IMR-90 (cell line): ENCODE measurements at regions not wholly inside any gene's neighbourhood (a gene's known extent, or its start where the extent isn't known, plus 50 kb on each side); places are given as distances from the start of the nearest gene placed in this dataset.

ENCODE experiments used
- ATAC-seq: fragments of 200-7000 bp; cut with Tn5 transposase; 2 replicates; pipeline ENCODE4 v1.9.1; 2020; ENCODE audit warnings: low read depth, mild to moderate bottlenecking, moderate library complexity
- BruUV-seq: library from RNA; stranded (reverse); fragments of 400-500 nt; replicated peaks from 2 replicates; lab custom pipeline; 2021; lab: Mats Ljungman, UMichigan
- CTCF ChIA-PET: fragments of 300-600 bp; formaldehyde crosslinking; extraction: SDS; loops from one replicate; lab custom pipeline; 2021; ENCODE audit warnings: antibody characterized with exemption; lab: Yijun Ruan, JAX
- POLR2A ChIA-PET: fragments of 300-600 bp; sonication (Branson Sonifier 250); formaldehyde crosslinking; loops from one replicate; lab custom pipeline; 2022; ENCODE audit warnings: antibody characterized with exemption; ENCODE audit not compliant: unreplicated experiment; lab: Charles Lee
- DNase-seq: peaks from one replicate; pipeline ENCODE4 v3.0.0; 2013
- H2AFZ ChIP-seq: replicated peaks from 2 replicates; pipeline ENCODE3; 2013; ENCODE audit warnings: low read length, mild to moderate bottlenecking; ENCODE audit not compliant: poor library complexity
- H2AK5ac ChIP-seq: 2 replicates; pipeline ENCODE4 v1.6.1; 2013; ENCODE audit warnings: low read depth, low read length, inconsistent platforms
- H2AK9ac ChIP-seq: replicated peaks from 2 replicates; pipeline ENCODE3; 2013; ENCODE audit warnings: mild to moderate bottlenecking, low read depth, low read length, moderate library complexity; ENCODE audit not compliant: poor library complexity
- H2BK120ac ChIP-seq: 2 replicates; pipeline ENCODE4 v1.6.1; 2013; ENCODE audit warnings: low read depth, low read length, inconsistent platforms
- H2BK15ac ChIP-seq: 3 replicates; pipeline ENCODE4 v1.6.1; 2013; ENCODE audit warnings: low read depth, low read length, inconsistent platforms
- H2BK20ac ChIP-seq: 2 replicates; pipeline ENCODE4 v1.6.1; 2013; ENCODE audit warnings: low read depth, mild to moderate bottlenecking, inconsistent platforms, low read length, moderate library complexity
- H2BK5ac ChIP-seq: 2 replicates; pipeline ENCODE4 v1.6.1; 2013; ENCODE audit warnings: mild to moderate bottlenecking, low read depth, low read length, inconsistent platforms; ENCODE audit not compliant: poor library complexity, severe bottlenecking
- H3K14ac ChIP-seq: replicated peaks from 2 replicates; pipeline ENCODE4 v1.6.1; 2013; ENCODE audit warnings: low read depth, low read length, inconsistent platforms
- H3K18ac ChIP-seq: 2 replicates; pipeline ENCODE4 v1.6.1; 2013; ENCODE audit warnings: low read depth, low read length, control low read depth
- H3K23ac ChIP-seq: 2 replicates; pipeline ENCODE4 v1.6.1; 2013; ENCODE audit warnings: low read depth, low read length, inconsistent platforms
- H3K27ac ChIP-seq: 2 replicates; pipeline ENCODE4 v1.5.1; 2013; ENCODE audit warnings: mild to moderate bottlenecking, control low read depth, low read length; ENCODE audit not compliant: insufficient read depth
- H3K27me3 ChIP-seq: 2 replicates; pipeline ENCODE4 v1.6.1; 2013; ENCODE audit warnings: low read length; ENCODE audit not compliant: control insufficient read depth, insufficient read depth
- H3K36me3 ChIP-seq: 2 replicates; pipeline ENCODE4 v1.6.1; 2013; ENCODE audit warnings: low read length, mixed read lengths; ENCODE audit not compliant: control insufficient read depth, insufficient read depth
- H3K4ac ChIP-seq: 2 replicates; pipeline ENCODE4 v1.6.1; 2013; ENCODE audit warnings: low read depth, low read length, inconsistent platforms
- H3K4me1 ChIP-seq: 2 replicates; pipeline ENCODE4 v1.6.1; 2013; ENCODE audit warnings: low read length, mixed read lengths; ENCODE audit not compliant: control insufficient read depth, insufficient read depth
- H3K4me2 ChIP-seq: 2 replicates; pipeline ENCODE4 v1.6.1; 2013; ENCODE audit warnings: low read depth, mild to moderate bottlenecking, control low read depth, low read length, moderate library complexity
- H3K4me3 ChIP-seq: 2 replicates; pipeline ENCODE4 v1.5.1; 2013; ENCODE audit warnings: low read depth, mild to moderate bottlenecking, control low read depth, low read length, moderate library complexity; ENCODE audit not compliant: insufficient read depth
- H3K56ac ChIP-seq: 2 replicates; pipeline ENCODE4 v1.6.1; 2013; ENCODE audit warnings: low read length, inconsistent platforms; ENCODE audit not compliant: insufficient read depth; ENCODE audit errors: extremely low read depth
- H3K79me1 ChIP-seq, 2 experiments: 2 replicates each; pipeline ENCODE4 v1.6.1; 2013; ENCODE audit warnings: low read length in 2 of 2, inconsistent platforms in 1 of 2, low read depth in 1 of 2
- H3K9ac ChIP-seq: 2 replicates; pipeline ENCODE4 v1.6.1; 2013; ENCODE audit warnings: low read depth, low read length, control low read depth
- H3K9me1 ChIP-seq: 2 replicates; pipeline ENCODE4 v1.6.1; 2013; ENCODE audit warnings: low read length, inconsistent platforms; ENCODE audit not compliant: insufficient read depth
- H3K9me3 ChIP-seq: 2 replicates; pipeline ENCODE4 v1.6.1; 2013; ENCODE audit warnings: low read length; ENCODE audit not compliant: control insufficient read depth, insufficient read depth
- H4K20me1 ChIP-seq: 2 replicates; pipeline ENCODE4 v1.6.1; 2013; ENCODE audit warnings: low read length, inconsistent platforms; ENCODE audit not compliant: insufficient read depth
- H4K5ac ChIP-seq: 2 replicates; pipeline ENCODE4 v1.6.1; 2013; ENCODE audit warnings: mild to moderate bottlenecking, low read depth, low read length, control low read depth
- H4K8ac ChIP-seq, 2 experiments: 2 replicates each; pipeline ENCODE4 v1.6.1; 2013; ENCODE audit warnings: low read depth in 2 of 2, low read length in 2 of 2, control low read depth in 1 of 2, inconsistent platforms in 1 of 2
- H4K91ac ChIP-seq: 2 replicates; pipeline ENCODE4 v1.6.1; 2013; ENCODE audit warnings: low read depth, low read length, inconsistent platforms; ENCODE audit not compliant: insufficient read depth
- BHLHE40 ChIP-seq: fragments of 150-350 bp; IDR thresholded peaks from 2 replicates; pipeline ENCODE4 v1.6.1; 2016; ENCODE audit warnings: mild to moderate bottlenecking, low read depth, low read length
- CEBPB ChIP-seq: IDR thresholded peaks from 2 replicates; pipeline ENCODE4 v1.6.1; 2012; ENCODE audit warnings: low read depth, low read length, improper control_type of control experiment
- CHD1 ChIP-seq: IDR thresholded peaks from 2 replicates; pipeline ENCODE4 v1.6.1; 2012; ENCODE audit warnings: low read depth, low read length, improper control_type of control experiment
- FOS ChIP-seq: fragments of 150-350 bp; IDR thresholded peaks from 2 replicates; pipeline ENCODE4 v1.6.1; 2016; ENCODE audit warnings: low read depth, low read length
- MAZ ChIP-seq: IDR thresholded peaks from 2 replicates; pipeline ENCODE4 v1.6.1; 2012; ENCODE audit warnings: low read depth, mild to moderate bottlenecking, low read length, improper control_type of control experiment, moderate library complexity, borderline replicate concordance
- MXI1 ChIP-seq: IDR thresholded peaks from 2 replicates; pipeline ENCODE4 v1.6.1; 2012; ENCODE audit warnings: low read depth, mild to moderate bottlenecking, low read length, moderate library complexity, borderline replicate concordance
- NFE2L2 ChIP-seq: fragments of 150-350 bp; IDR thresholded peaks from 2 replicates; pipeline ENCODE4 v1.6.1; 2016; ENCODE audit warnings: low read depth, mild to moderate bottlenecking, low read length
- POLR2A ChIP-seq: IDR thresholded peaks from 2 replicates; pipeline ENCODE4 v1.6.1; 2012; ENCODE audit warnings: mild to moderate bottlenecking, low read depth, low read length
- RAD21 ChIP-seq: IDR thresholded peaks from 2 replicates; pipeline ENCODE4 v1.6.1; 2012; ENCODE audit warnings: low read length, improper control_type of control experiment
- RCOR1 ChIP-seq: IDR thresholded peaks from 2 replicates; pipeline ENCODE4 v1.6.1; 2012; ENCODE audit warnings: mild to moderate bottlenecking, low read length, improper control_type of control experiment; ENCODE audit not compliant: insufficient replicate concordance
- RFX5 ChIP-seq: IDR thresholded peaks from 2 replicates; pipeline ENCODE4 v1.8.0; 2012; ENCODE audit warnings: low read depth, mild to moderate bottlenecking, low read length, moderate library complexity
- SMC3 ChIP-seq: fragments of 150-350 bp; IDR thresholded peaks from 2 replicates; pipeline ENCODE4 v1.6.1; 2016; ENCODE audit warnings: low read depth, mild to moderate bottlenecking, antibody characterized with exemption, low read length, moderate library complexity
- WGBS, 2 experiments: methylation state at CpG; one replicate each; pipeline versions ENCODE4 v1.1.5 to v1.1.7; 2013; ENCODE audit warnings: missing lambda C conversion rate in 2 of 2; ENCODE audit not compliant: insufficient read length in 1 of 2; ENCODE audit errors: extremely low coverage in 2 of 2; 5-methylcytosine and 5-hydroxymethylcytosine counted together
- dilution Hi-C: fragments of 300-500 bp; cut with HindIII; formaldehyde crosslinking; loops from one replicate; pipeline ENCODE4 v1.14.3; 2018; ENCODE audit warnings: low sequenced_read_pairs; ENCODE audit not compliant: unreplicated experiment
- in situ Hi-C: fragments of 300-500 bp; cut with MboI; formaldehyde crosslinking; loops from 3 replicates; pipeline ENCODE4 v1.14.3; 2019; ENCODE audit warnings: low sequenced_read_pairs, inconsistent platforms, mixed read lengths
- intact Hi-C: fragments of 100-400 bp; cut with micrococcal nuclease; formaldehyde crosslinking; loops from 2 replicates; pipeline ENCODE4 v1.10.0; 2022
- TF ChIP-seq, protein P1 (sequence below): conservative IDR thresholded peaks from 2 replicates; pipeline ENCODE4 v1.5.1; 2012; ENCODE audit warnings: mild to moderate bottlenecking, low read depth, low read length, improper control_type of control experiment
- TF ChIP-seq, protein P2 (sequence below): fragments of 150-350 bp; IDR thresholded peaks from 2 replicates; pipeline ENCODE4 v1.6.1; 2016; ENCODE audit warnings: low read depth, mild to moderate bottlenecking, low read length, moderate library complexity, borderline replicate concordance
- TF ChIP-seq, protein P3 (sequence below): fragments of 150-350 bp; IDR thresholded peaks from 2 replicates; pipeline ENCODE4 v1.6.1; 2017; ENCODE audit warnings: mild to moderate bottlenecking, antibody characterized with exemption, low read length, low read depth

DNA sequence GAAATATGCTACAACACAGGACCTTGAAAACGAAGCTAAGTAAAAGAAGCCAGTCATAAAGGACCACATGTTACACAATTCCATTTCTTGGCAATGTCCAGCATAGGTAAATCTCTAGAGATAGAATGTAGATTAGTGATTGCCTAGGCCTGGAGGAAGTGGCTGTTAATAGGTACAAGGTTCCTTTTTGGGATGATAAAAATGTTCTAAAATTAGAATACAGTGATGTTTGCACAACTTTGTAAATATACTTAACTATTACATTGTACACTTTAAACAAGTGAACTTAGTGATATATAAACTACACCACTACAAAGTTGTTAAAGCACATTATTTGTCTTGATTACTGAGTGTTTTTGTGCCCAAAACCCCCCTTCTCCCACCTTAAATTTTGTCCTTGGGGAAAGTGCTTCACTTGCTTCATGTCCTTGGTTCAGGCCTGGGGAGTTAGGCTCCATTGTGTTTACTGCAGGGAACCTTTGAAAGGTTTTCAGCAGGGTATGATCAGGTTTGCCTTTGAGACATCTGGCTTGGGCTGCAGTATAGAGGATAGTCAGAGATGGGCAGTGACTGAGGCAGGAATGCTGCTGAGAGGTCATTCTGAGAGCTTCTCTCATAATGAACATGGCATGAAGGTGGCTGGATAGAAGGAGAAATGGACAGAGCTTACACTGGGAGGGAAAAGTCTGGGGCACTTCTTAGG lies 1052.6 kb downstream of the REEP3 start:
- H3K27me3 ChIP-seq, result no peaks in the 10 kb centered on the region
- H3K23ac ChIP-seq, result no peak overlapping the region
- no peak overlapping the region for H2AK5ac ChIP-seq
- dilution Hi-C loops (no loop called here), intact Hi-C loops (no loop called here), in situ Hi-C loops (no loop called here)
- H4K8ac ChIP-seq, result no peak overlapping the region
- no peaks in the 10 kb centered on the region for H3K4me1 ChIP-seq
- no peak overlapping the region for H4K5ac ChIP-seq
- no peak overlapping the region for H3K4me2 ChIP-seq
- H3K56ac ChIP-seq, result no peak overlapping the region
- no peak overlapping the region for H2BK5ac ChIP-seq
- H2BK120ac ChIP-seq, result no peak overlapping the region
- no peak overlapping the region for H3K9ac ChIP-seq
- H2AK9ac ChIP-seq, result no peak overlapping the region
- BruUV-seq, result no TSS peak
- H3K9me3 ChIP-seq, result peaks cover 15% of the 10 kb centered on the region
- H4K20me1 ChIP-seq, result no peaks in the 10 kb centered on the region
- ATAC-seq (no peak), DNase-seq (no peak)
- WGBS, 2 experiments, result no CpG with 5 or more reads among the region's 1 CpG
- no peaks in the 10 kb centered on the region for H3K9me1 ChIP-seq
- no peak overlapping the region for H2BK15ac ChIP-seq
- no peak overlapping the region for H3K4ac ChIP-seq
- no peaks in the 10 kb centered on the region for H3K36me3 ChIP-seq
- H4K91ac ChIP-seq, result no peak overlapping the region
- H3K18ac ChIP-seq, result no peak overlapping the region
- H3K4me3 ChIP-seq, result no peak overlapping the region
- no peak overlapping the region for H2BK20ac ChIP-seq
- H3K14ac ChIP-seq, result no peak overlapping the region
- H2AFZ ChIP-seq, result no peak overlapping the region
- no peaks in the 10 kb centered on the region for H3K79me1 ChIP-seq
- TF ChIP-seq RAD21 (no peak), MXI1 (no peak), SMC3 (no peak), CHD1 (no peak), NFE2L2 (no peak), FOS (no peak), POLR2A (no peak), CEBPB (no peak), RFX5 (no peak), MAZ (no peak), BHLHE40 (no peak), RCOR1 (no peak)
- TF ChIP-seq, protein P1, sequence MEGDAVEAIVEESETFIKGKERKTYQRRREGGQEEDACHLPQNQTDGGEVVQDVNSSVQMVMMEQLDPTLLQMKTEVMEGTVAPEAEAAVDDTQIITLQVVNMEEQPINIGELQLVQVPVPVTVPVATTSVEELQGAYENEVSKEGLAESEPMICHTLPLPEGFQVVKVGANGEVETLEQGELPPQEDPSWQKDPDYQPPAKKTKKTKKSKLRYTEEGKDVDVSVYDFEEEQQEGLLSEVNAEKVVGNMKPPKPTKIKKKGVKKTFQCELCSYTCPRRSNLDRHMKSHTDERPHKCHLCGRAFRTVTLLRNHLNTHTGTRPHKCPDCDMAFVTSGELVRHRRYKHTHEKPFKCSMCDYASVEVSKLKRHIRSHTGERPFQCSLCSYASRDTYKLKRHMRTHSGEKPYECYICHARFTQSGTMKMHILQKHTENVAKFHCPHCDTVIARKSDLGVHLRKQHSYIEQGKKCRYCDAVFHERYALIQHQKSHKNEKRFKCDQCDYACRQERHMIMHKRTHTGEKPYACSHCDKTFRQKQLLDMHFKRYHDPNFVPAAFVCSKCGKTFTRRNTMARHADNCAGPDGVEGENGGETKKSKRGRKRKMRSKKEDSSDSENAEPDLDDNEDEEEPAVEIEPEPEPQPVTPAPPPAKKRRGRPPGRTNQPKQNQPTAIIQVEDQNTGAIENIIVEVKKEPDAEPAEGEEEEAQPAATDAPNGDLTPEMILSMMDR, result no peak
- TF ChIP-seq, protein P2, sequence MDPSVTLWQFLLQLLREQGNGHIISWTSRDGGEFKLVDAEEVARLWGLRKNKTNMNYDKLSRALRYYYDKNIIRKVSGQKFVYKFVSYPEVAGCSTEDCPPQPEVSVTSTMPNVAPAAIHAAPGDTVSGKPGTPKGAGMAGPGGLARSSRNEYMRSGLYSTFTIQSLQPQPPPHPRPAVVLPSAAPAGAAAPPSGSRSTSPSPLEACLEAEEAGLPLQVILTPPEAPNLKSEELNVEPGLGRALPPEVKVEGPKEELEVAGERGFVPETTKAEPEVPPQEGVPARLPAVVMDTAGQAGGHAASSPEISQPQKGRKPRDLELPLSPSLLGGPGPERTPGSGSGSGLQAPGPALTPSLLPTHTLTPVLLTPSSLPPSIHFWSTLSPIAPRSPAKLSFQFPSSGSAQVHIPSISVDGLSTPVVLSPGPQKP, result no peak
- TF ChIP-seq, protein P3, sequence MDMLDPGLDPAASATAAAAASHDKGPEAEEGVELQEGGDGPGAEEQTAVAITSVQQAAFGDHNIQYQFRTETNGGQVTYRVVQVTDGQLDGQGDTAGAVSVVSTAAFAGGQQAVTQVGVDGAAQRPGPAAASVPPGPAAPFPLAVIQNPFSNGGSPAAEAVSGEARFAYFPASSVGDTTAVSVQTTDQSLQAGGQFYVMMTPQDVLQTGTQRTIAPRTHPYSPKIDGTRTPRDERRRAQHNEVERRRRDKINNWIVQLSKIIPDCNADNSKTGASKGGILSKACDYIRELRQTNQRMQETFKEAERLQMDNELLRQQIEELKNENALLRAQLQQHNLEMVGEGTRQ, result no peak
- no peak overlapping the region for H3K27ac ChIP-seq
- ChIA-PET POLR2A (no interaction called here), CTCF (no interaction called here)
